Breast epithelium (tissue), 3 donors: ENCODE measurements at regions not wholly inside any gene's neighbourhood (a gene's known extent, or its start where the extent isn't known, plus 50 kb on each side); places are given as distances from the start of the nearest gene placed in this dataset.

Experiments
- POLR2A ChIP-seq: fragments of 450-650 bp; IDR thresholded peaks from one replicate; pipeline ENCODE4 v1.6.1; 2016; ENCODE audit warnings: antibody characterized with exemption, mild to moderate bottlenecking, moderate library complexity
- TF ChIP-seq, protein P1 (sequence below), 3 donors: fragments of 450-650 bp; IDR thresholded peaks; one replicate each; pipeline ENCODE4 v1.5.1; 2016 to 2017; ENCODE audit warnings: antibody characterized with exemption in 3 of 3, mild to moderate bottlenecking in 3 of 3, moderate library complexity in 3 of 3

DNA sequence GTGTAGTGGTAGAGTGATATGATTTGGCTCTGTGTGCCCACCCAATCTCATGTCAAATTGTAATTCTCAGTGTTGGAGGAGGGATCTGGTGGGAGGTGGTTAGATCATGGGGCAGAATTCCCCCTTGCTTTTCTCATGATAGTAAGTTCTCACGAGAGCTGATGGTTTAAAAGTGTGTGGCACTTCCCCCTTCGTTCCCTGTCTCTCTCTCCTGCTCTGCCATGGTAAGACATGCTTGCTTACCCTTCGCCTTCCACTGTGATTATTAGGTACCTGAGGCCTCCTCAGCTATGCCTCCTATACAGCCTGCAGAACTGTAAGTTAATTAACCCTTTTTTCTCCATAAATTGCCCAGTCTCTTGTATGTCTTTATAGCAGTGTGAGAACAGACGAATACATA lies 115.7 kb upstream of the FUT8 start:
- TF ChIP-seq POLR2A = no peak
- TF ChIP-seq, protein P1, sequence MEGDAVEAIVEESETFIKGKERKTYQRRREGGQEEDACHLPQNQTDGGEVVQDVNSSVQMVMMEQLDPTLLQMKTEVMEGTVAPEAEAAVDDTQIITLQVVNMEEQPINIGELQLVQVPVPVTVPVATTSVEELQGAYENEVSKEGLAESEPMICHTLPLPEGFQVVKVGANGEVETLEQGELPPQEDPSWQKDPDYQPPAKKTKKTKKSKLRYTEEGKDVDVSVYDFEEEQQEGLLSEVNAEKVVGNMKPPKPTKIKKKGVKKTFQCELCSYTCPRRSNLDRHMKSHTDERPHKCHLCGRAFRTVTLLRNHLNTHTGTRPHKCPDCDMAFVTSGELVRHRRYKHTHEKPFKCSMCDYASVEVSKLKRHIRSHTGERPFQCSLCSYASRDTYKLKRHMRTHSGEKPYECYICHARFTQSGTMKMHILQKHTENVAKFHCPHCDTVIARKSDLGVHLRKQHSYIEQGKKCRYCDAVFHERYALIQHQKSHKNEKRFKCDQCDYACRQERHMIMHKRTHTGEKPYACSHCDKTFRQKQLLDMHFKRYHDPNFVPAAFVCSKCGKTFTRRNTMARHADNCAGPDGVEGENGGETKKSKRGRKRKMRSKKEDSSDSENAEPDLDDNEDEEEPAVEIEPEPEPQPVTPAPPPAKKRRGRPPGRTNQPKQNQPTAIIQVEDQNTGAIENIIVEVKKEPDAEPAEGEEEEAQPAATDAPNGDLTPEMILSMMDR (IDR thresholded peaks at IDR 0.05) = no peak
